Keratinocyte (primary cell): ENCODE measurements at regions not wholly inside any gene's neighbourhood (a gene's known extent, or its start where the extent isn't known, plus 50 kb on each side); places are given as distances from the start of the nearest gene placed in this dataset.

ENCODE experiments used
- CTCF ChIP-seq, 3 experiments: IDR thresholded peaks in 1 of 3; conservative IDR thresholded peaks in 1 of 3; optimal IDR thresholded peaks in 1 of 3; 2 replicates in 2 of 3; 3 replicates in 1 of 3; pipeline versions ENCODE3 to v1.5.1; 2011; ENCODE audit warnings: low read length in 3 of 3, mild to moderate bottlenecking in 3 of 3, moderate library complexity in 2 of 3, control low read depth in 1 of 3, inconsistent platforms in 1 of 3; ENCODE audit not compliant: insufficient read depth in 2 of 3; ENCODE audit errors: extremely low read depth in 1 of 3
- EZH2 ChIP-seq: IDR thresholded peaks from one replicate; pipeline ENCODE4 v1.6.1; 2012; ENCODE audit warnings: inconsistent platforms, mild to moderate bottlenecking, low read length, moderate library complexity

GRCh38 chr5:34551911-34552433 lies 104.2 kb upstream of the RAI14 start:
- TF ChIP-seq EZH2 (no peak), CTCF (optimal IDR thresholded peaks at IDR 0.05 in 1 of 3, IDR thresholded peaks at IDR 0.05 in 1 of 3, conservative IDR thresholded peaks at IDR 0.05 in 1 of 3; ENCODE audit: extremely low read depth in 1 of 3, insufficient read depth in 2 of 3, low read length in 3 of 3) (no peak)
